ENCODE measurements at regions not wholly inside any gene's neighbourhood (a gene's known extent, or its start where the extent isn't known, plus 50 kb on each side); places are given as distances from the start of the nearest gene placed in this dataset.
"Not testable (repeated sequence)": the region's sequence is repeated elsewhere in the genome, so short reads cannot be mapped to it uniquely, and the experiment has no call there.

- H3K36me3 ChIP-seq = no peaks in the 10 kb centered on the region
- no peaks in the 10 kb centered on the region for H3K27me3 ChIP-seq
- ATAC-seq (no peak), DNase-seq (no peak)
- H3K4me3 ChIP-seq = no peak overlapping the region
- no peak overlapping the region for H3K27ac ChIP-seq
- no peaks in the 10 kb centered on the region for H3K4me1 ChIP-seq
- intact Hi-C loops (cut with DNase I) = no loop called here
- no peaks in the 10 kb centered on the region for H3K9me3 ChIP-seq
- TF ChIP-seq CTCF (IDR thresholded peaks at IDR 0.05) = no peak
Measured at GRCh38 chr7:85895835-85896234, 709.0 kb upstream of the SEMA3D start.

GRCh38 chr7:85891900-85892299 lies 705.0 kb upstream of the SEMA3D start:
- not testable (repeated sequence) for H3K4me1 ChIP-seq
- peak in 1 of 4 donors; percentile 19 for DNase-seq

GRCh38 chr7:85890244-85890811 lies 703.5 kb upstream of the SEMA3D start:
- Histone ChIP-seq H3K4me1 (no peaks in the 10 kb centered on the region), H3K9me3 (no peaks in the 10 kb centered on the region), H3K27ac (no peak overlapping the region), H3K36me3 (no peaks in the 10 kb centered on the region), H3K4me3 (no peak overlapping the region), H3K27me3 (no peaks in the 10 kb centered on the region)
- intact Hi-C loops (cut with DNase I) = no loop called here
- peak in 1 of 2 donors; percentile 36 for TF ChIP-seq CTCF (IDR thresholded peaks at IDR 0.05)
- DNase-seq = peak in 2 of 4 donors; percentile 10 to 12
- peak; percentile 82 for ATAC-seq

More at GRCh38 chr7:85891900-85892299, 705.0 kb upstream of the SEMA3D start:
- H3K27ac ChIP-seq; ATAC-seq; intact Hi-C loops (cut with DNase I); H3K36me3 ChIP-seq; H3K27me3 ChIP-seq; H3K9me3 ChIP-seq; H3K4me3 ChIP-seq: not testable (repeated sequence)

GRCh38 chr7:85887133-85887532 lies 700.3 kb upstream of the SEMA3D start:
- intact Hi-C loops (cut with DNase I) = no loop called here
- Histone ChIP-seq H3K9me3 (no peaks in the 10 kb centered on the region), H3K27ac (no peak overlapping the region), H3K36me3 (no peaks in the 10 kb centered on the region), H3K27me3 (no peaks in the 10 kb centered on the region), H3K4me1 (no peaks in the 10 kb centered on the region), H3K4me3 (no peak overlapping the region)
- ATAC-seq = no peak
- DNase-seq = no peak
- TF ChIP-seq CTCF (IDR thresholded peaks at IDR 0.05) = no peak

- no peaks in the 10 kb centered on the region for H3K9me3 ChIP-seq
- intact Hi-C loops (cut with DNase I) = no loop called here
- H3K36me3 ChIP-seq = no peaks in the 10 kb centered on the region
- no peak for ATAC-seq
- no peak overlapping the region for H3K27ac ChIP-seq
- no peak for DNase-seq
- no peak overlapping the region for H3K4me3 ChIP-seq
- TF ChIP-seq CTCF (IDR thresholded peaks at IDR 0.05) = no peak
- H3K4me1 ChIP-seq = no peaks in the 10 kb centered on the region
- no peaks in the 10 kb centered on the region for H3K27me3 ChIP-seq
Measured at GRCh38 chr7:85882335-85882734, 695.5 kb upstream of the SEMA3D start.

- DNase-seq (peak in 1 of 4 donors; percentile 13), ATAC-seq (no peak)
- intact Hi-C loops (cut with DNase I) = no loop called here
- H3K4me3 ChIP-seq = no peak overlapping the region
- H3K4me1 ChIP-seq = no peaks in the 10 kb centered on the region
- no peaks in the 10 kb centered on the region for H3K27me3 ChIP-seq
- no peaks in the 10 kb centered on the region for H3K36me3 ChIP-seq
- H3K9me3 ChIP-seq = peaks cover 0 to 4% of the 10 kb centered on the region in 2 donors
- no peak for TF ChIP-seq CTCF (IDR thresholded peaks at IDR 0.05)
- no peak overlapping the region for H3K27ac ChIP-seq
Measured at GRCh38 chr7:85875398-85875797, 688.5 kb upstream of the SEMA3D start.
